ENCODE measurements at regions not wholly inside any gene's neighbourhood (a gene's known extent, or its start where the extent isn't known, plus 50 kb on each side); places are given as distances from the start of the nearest gene placed in this dataset.

DNA sequence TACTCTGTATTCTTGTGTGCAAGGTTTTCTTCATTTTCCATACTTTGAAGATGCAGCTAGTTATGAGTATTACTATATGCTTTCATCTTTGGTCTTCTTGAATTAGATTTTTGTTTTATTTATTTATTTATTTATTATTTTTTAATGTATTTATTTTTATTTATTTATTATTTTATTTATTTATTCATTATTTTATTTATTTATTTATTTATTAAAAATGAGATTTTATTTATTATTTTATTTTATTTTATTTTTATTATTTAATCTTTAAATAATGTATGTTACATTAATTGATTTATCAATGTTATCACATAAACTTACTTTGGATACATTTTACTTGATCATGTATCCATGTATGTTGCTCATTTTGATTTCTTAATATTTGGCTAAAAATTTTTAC, 132.3 kb upstream of the GALNT13 start:
- Histone ChIP-seq H3K23me2 (ENCODE audit: low read depth, low read length) (no peaks in the 10 kb centered on the region), H3K4me2 (ENCODE audit: insufficient read depth in 1 of 2, low read depth in 2 of 2, low read length in 2 of 2) (no peak overlapping the region), H3K36me3 (ENCODE audit: control insufficient read depth in 2 of 4, insufficient read depth in 4 of 4, low read length in 3 of 4) (no peaks in the 10 kb centered on the region), H2AK5ac (ENCODE audit: low read depth, low read length) (no peak overlapping the region), H4K91ac (replicated peaks; ENCODE audit: insufficient read length, low read length) (no peak overlapping the region), H2BK12ac (ENCODE audit: low read depth, low read length) (no peak overlapping the region), H2BK120ac (replicated peaks; ENCODE audit: low read depth, low read length) (no peak overlapping the region), H2BK5ac (ENCODE audit: low read depth, low read length) (no peak overlapping the region), H2BK20ac (ENCODE audit: low read length) (no peak overlapping the region), H3K14ac (ENCODE audit: insufficient read length) (no peak overlapping the region), H3K4ac (replicated peaks; ENCODE audit: insufficient read length, low read depth, low read length) (no peak overlapping the region), H2BK15ac (ENCODE audit: low read length) (no peak overlapping the region), H3K79me1 (ENCODE audit: low read depth, low read length) (no peaks in the 10 kb centered on the region), H3K9me3 (ENCODE audit: insufficient read depth in 2 of 2, low read depth in 1 of 2, low read length in 1 of 2) (no peaks in the 10 kb centered on the region), H3K9ac (replicated peaks in 1 of 4; ENCODE audit: extremely low read depth in 1 of 4, low read depth in 3 of 4, low read length in 3 of 4) (no peak overlapping the region), H3K4me1 (replicated peaks in 1 of 4; ENCODE audit: control insufficient read depth in 3 of 4, insufficient read depth in 4 of 4, low read length in 3 of 4) (no peaks in the 10 kb centered on the region), H3K23ac (ENCODE audit: insufficient read length) (no peak overlapping the region), H3K4me3 (ENCODE audit: extremely low read depth in 1 of 4, insufficient read depth in 2 of 4, low read depth in 3 of 4, low read length in 4 of 4) (no peak overlapping the region), H3K56ac (replicated peaks; ENCODE audit: insufficient read length, low read depth, low read length) (no peak overlapping the region), H3K27me3 (replicated peaks in 1 of 4; ENCODE audit: control insufficient read depth in 3 of 4, extremely low read depth in 1 of 4, insufficient read depth in 3 of 4, low read length in 3 of 4) (no peaks in the 10 kb centered on the region), H4K8ac (ENCODE audit: extremely low read depth, insufficient read depth, low read length) (no peak overlapping the region), H2AFZ (ENCODE audit: low read length) (no peak overlapping the region), H4K20me1 (replicated peaks in 1 of 2; ENCODE audit: control insufficient read depth in 1 of 2, insufficient read depth in 2 of 2, low read length in 2 of 2) (no peaks in the 10 kb centered on the region), H3K27ac (ENCODE audit: low read depth, low read length) (no peak overlapping the region), H3K79me2 (ENCODE audit: control insufficient read depth in 1 of 2, insufficient read depth in 2 of 2, low read length in 2 of 2) (no peaks in the 10 kb centered on the region), H3K18ac (ENCODE audit: extremely low read depth, low read length) (no peak overlapping the region), H4K5ac (ENCODE audit: insufficient read length, low read depth, low read length) (no peak overlapping the region)
- DNase-seq (ENCODE audit: low read depth in 1 of 2, low spot score in 2 of 2), result no peak
- ChIA-PET POLR2A (ENCODE audit: partially characterized antibody) (no interaction called here), CTCF (ENCODE audit: partially characterized antibody) (no interaction called here)
- no peak for FAIRE-seq
- TF ChIP-seq NRF1 (IDR thresholded peaks at IDR 0.05; ENCODE audit: low read depth, low read length), result no peak
